WTC11 (cell line): ENCODE measurements at regions not wholly inside any gene's neighbourhood (a gene's known extent, or its start where the extent isn't known, plus 50 kb on each side); places are given as distances from the start of the nearest gene placed in this dataset.

Source experiments
- ATAC-seq: fragments of 200-7000 bp; cut with Tn5 transposase; 2 replicates; pipeline ENCODE4 v1.10.0; 2021; ENCODE audit warnings: mild to moderate bottlenecking, moderate library complexity
- CTCF ChIA-PET: fragments of 300-600 bp; sonication (Branson Sonifier 250); formaldehyde crosslinking; loops from one replicate; lab custom pipeline; 2021; ENCODE audit warnings: antibody characterized with exemption; lab: Charles Lee
- POLR2A ChIA-PET: fragments of 350-600 bp; sonication (Branson Sonifier 250); formaldehyde crosslinking; loops from one replicate; lab custom pipeline; 2021; ENCODE audit warnings: antibody characterized with exemption; lab: Charles Lee
- DNase-seq: peaks from one replicate; pipeline ENCODE4 v3.0.0; 2021; ENCODE audit warnings: low spot score
- H3K27ac Mint-ChIP-seq: 2 replicates; pipeline ENCODE4 v1.8.0; 2021; ENCODE audit warnings: mixed read lengths
- H3K27me3 Mint-ChIP-seq: 2 replicates; pipeline ENCODE4 v1.8.0; 2021; ENCODE audit warnings: low read depth, mild to moderate bottlenecking, moderate library complexity, mixed read lengths
- H3K36me3 Mint-ChIP-seq: 2 replicates; pipeline ENCODE4 v1.8.0; 2021; ENCODE audit warnings: mixed read lengths
- H3K4me1 Mint-ChIP-seq: 2 replicates; pipeline ENCODE4 v1.8.0; 2022; ENCODE audit warnings: mixed read lengths
- H3K4me3 Mint-ChIP-seq: 2 replicates; pipeline ENCODE4 v1.8.0; 2021; ENCODE audit warnings: mild to moderate bottlenecking, moderate library complexity, mixed read lengths
- H3K9me3 Mint-ChIP-seq: 2 replicates; pipeline ENCODE4 v1.8.0; 2021; ENCODE audit warnings: mixed read lengths
- CREB1 ChIP-seq: sonication (generic); formaldehyde crosslinking; IDR thresholded peaks from 2 replicates; pipeline ENCODE4 v1.8.0; 2023; ENCODE audit warnings: mild to moderate bottlenecking, missing genetic modification reagents
- ESRRA ChIP-seq: sonication (generic); formaldehyde crosslinking; IDR thresholded peaks from 2 replicates; pipeline ENCODE4 v1.8.1; 2022; ENCODE audit warnings: mild to moderate bottlenecking, missing genetic modification reagents, borderline replicate concordance
- GABPB1 ChIP-seq: sonication (generic); formaldehyde crosslinking; IDR thresholded peaks from 2 replicates; pipeline ENCODE4 v1.8.1; 2023; ENCODE audit warnings: mild to moderate bottlenecking, missing genetic modification reagents
- HMGA2 ChIP-seq: fragments of 250-450 bp; sonication (Bioruptor Pico); IDR thresholded peaks from 2 replicates; pipeline ENCODE4 v1.4.0; 2021; ENCODE audit warnings: mild to moderate bottlenecking, moderate library complexity
- NFYB ChIP-seq: sonication (generic); formaldehyde crosslinking; conservative IDR thresholded peaks from 2 replicates; pipeline ENCODE4 v1.8.0; 2022; ENCODE audit warnings: low read depth, missing genetic modification reagents
- RORB ChIP-seq: fragments of 250-450 bp; sonication (Bioruptor Pico); IDR thresholded peaks from 2 replicates; pipeline ENCODE4 v1.9.0; 2021; ENCODE audit warnings: mild to moderate bottlenecking
- ZBTB21 ChIP-seq: sonication (generic); formaldehyde crosslinking; IDR thresholded peaks from 2 replicates; pipeline ENCODE4 v1.8.1; 2023; ENCODE audit warnings: mild to moderate bottlenecking, missing genetic modification reagents, borderline replicate concordance
- ZNF263 ChIP-seq: sonication (generic); formaldehyde crosslinking; IDR thresholded peaks from 2 replicates; pipeline ENCODE4 v1.8.1; 2022; ENCODE audit warnings: low read depth, mild to moderate bottlenecking, moderate library complexity, missing genetic modification reagents
- ZNF317 ChIP-seq: sonication (generic); formaldehyde crosslinking; IDR thresholded peaks from 2 replicates; pipeline ENCODE4 v1.8.1; 2023; ENCODE audit warnings: low read depth, mild to moderate bottlenecking, moderate library complexity, missing genetic modification reagents, borderline replicate concordance
- TF ChIP-seq, protein P1 (sequence below): sonication (generic); formaldehyde crosslinking; IDR thresholded peaks from 2 replicates; pipeline ENCODE4 v1.8.1; 2023; ENCODE audit warnings: mild to moderate bottlenecking, missing genetic modification reagents
- TF ChIP-seq, protein P2 (sequence below): fragments of 250-450 bp; sonication (Bioruptor Pico); IDR thresholded peaks from 2 replicates; pipeline ENCODE4 v1.9.0; 2021; ENCODE audit warnings: mild to moderate bottlenecking, borderline replicate concordance
- TF ChIP-seq, protein P3 (sequence below): sonication (generic); formaldehyde crosslinking; IDR thresholded peaks from 2 replicates; pipeline ENCODE4 v1.8.1; 2022; ENCODE audit warnings: missing genetic modification reagents, borderline replicate concordance
- TF ChIP-seq, protein P4 (sequence below): fragments of 200-600 bp; IDR thresholded peaks from 2 replicates; pipeline ENCODE4 v1.8.0; 2022; ENCODE audit warnings: antibody characterized with exemption
- TF ChIP-seq, protein P5 (sequence below): sonication (generic); formaldehyde crosslinking; IDR thresholded peaks from 2 replicates; pipeline ENCODE4 v1.8.0; 2022; ENCODE audit warnings: mild to moderate bottlenecking, missing genetic modification reagents

DNA sequence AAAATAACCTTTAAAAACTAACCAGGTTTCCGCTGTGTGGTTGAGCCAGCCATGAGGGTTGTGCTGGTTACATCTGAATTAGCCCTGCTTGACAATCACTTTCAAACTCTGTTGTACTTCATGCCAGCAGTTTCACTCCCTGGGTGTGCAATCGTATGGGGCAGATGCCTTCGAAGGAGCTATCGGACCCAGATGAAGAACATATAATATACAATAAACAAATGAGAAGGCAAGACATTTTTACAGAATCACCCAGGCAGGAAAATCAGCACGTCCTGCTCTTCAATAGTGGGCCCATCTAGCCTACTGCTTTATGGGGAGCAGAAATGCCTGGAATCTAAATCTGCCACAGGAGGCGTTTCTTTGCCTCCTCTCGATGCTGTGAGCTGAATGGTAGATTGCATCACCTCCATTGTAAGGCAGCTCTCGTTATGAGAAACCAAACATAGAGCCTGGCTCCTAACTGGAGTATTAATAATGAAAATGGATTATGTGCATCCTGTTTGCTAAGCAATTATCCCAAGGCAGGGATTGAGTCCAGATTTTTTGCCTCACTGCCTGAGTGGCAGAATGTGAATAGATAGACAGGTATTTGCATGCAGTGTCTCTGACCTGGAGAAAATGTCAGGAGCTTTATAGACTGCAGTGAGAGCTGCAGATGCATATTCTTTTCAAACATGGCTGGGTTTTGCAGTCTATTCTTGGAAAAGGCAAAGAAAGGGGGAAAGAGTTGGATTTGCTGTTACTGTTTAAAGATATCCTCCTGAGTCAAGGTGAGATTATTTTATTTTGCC lies 143.3 kb upstream of the SMARCA2 start:
- H3K27me3 Mint-ChIP-seq = no peaks in the 10 kb centered on the region
- peaks cover 4% of the 10 kb centered on the region for H3K9me3 Mint-ChIP-seq
- no peak overlapping the region for H3K27ac Mint-ChIP-seq
- TF ChIP-seq, protein P1, sequence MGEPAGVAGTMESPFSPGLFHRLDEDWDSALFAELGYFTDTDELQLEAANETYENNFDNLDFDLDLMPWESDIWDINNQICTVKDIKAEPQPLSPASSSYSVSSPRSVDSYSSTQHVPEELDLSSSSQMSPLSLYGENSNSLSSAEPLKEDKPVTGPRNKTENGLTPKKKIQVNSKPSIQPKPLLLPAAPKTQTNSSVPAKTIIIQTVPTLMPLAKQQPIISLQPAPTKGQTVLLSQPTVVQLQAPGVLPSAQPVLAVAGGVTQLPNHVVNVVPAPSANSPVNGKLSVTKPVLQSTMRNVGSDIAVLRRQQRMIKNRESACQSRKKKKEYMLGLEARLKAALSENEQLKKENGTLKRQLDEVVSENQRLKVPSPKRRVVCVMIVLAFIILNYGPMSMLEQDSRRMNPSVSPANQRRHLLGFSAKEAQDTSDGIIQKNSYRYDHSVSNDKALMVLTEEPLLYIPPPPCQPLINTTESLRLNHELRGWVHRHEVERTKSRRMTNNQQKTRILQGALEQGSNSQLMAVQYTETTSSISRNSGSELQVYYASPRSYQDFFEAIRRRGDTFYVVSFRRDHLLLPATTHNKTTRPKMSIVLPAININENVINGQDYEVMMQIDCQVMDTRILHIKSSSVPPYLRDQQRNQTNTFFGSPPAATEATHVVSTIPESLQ (CRISPR knock-in tag) = no peak
- TF ChIP-seq, protein P2, sequence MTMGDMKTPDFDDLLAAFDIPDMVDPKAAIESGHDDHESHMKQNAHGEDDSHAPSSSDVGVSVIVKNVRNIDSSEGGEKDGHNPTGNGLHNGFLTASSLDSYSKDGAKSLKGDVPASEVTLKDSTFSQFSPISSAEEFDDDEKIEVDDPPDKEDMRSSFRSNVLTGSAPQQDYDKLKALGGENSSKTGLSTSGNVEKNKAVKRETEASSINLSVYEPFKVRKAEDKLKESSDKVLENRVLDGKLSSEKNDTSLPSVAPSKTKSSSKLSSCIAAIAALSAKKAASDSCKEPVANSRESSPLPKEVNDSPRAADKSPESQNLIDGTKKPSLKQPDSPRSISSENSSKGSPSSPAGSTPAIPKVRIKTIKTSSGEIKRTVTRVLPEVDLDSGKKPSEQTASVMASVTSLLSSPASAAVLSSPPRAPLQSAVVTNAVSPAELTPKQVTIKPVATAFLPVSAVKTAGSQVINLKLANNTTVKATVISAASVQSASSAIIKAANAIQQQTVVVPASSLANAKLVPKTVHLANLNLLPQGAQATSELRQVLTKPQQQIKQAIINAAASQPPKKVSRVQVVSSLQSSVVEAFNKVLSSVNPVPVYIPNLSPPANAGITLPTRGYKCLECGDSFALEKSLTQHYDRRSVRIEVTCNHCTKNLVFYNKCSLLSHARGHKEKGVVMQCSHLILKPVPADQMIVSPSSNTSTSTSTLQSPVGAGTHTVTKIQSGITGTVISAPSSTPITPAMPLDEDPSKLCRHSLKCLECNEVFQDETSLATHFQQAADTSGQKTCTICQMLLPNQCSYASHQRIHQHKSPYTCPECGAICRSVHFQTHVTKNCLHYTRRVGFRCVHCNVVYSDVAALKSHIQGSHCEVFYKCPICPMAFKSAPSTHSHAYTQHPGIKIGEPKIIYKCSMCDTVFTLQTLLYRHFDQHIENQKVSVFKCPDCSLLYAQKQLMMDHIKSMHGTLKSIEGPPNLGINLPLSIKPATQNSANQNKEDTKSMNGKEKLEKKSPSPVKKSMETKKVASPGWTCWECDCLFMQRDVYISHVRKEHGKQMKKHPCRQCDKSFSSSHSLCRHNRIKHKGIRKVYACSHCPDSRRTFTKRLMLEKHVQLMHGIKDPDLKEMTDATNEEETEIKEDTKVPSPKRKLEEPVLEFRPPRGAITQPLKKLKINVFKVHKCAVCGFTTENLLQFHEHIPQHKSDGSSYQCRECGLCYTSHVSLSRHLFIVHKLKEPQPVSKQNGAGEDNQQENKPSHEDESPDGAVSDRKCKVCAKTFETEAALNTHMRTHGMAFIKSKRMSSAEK (CRISPR knock-in tag) = no peak
- no peak for TF ChIP-seq ZNF317
- TF ChIP-seq, protein P3, sequence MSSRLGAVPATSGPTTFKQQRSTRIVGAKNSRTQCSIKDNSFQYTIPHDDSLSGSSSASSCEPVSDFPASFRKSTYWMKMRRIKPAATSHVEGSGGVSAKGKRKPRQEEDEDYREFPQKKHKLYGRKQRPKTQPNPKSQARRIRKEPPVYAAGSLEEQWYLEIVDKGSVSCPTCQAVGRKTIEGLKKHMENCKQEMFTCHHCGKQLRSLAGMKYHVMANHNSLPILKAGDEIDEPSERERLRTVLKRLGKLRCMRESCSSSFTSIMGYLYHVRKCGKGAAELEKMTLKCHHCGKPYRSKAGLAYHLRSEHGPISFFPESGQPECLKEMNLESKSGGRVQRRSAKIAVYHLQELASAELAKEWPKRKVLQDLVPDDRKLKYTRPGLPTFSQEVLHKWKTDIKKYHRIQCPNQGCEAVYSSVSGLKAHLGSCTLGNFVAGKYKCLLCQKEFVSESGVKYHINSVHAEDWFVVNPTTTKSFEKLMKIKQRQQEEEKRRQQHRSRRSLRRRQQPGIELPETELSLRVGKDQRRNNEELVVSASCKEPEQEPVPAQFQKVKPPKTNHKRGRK = no peak
- no peak for TF ChIP-seq ZBTB21 (CRISPR knock-in tag)
- TF ChIP-seq NFYB = no peak
- peak; percentile 44; the same call in 1 of the 2 replicates for TF ChIP-seq GABPB1 (CRISPR knock-in tag)
- TF ChIP-seq, protein P4, sequence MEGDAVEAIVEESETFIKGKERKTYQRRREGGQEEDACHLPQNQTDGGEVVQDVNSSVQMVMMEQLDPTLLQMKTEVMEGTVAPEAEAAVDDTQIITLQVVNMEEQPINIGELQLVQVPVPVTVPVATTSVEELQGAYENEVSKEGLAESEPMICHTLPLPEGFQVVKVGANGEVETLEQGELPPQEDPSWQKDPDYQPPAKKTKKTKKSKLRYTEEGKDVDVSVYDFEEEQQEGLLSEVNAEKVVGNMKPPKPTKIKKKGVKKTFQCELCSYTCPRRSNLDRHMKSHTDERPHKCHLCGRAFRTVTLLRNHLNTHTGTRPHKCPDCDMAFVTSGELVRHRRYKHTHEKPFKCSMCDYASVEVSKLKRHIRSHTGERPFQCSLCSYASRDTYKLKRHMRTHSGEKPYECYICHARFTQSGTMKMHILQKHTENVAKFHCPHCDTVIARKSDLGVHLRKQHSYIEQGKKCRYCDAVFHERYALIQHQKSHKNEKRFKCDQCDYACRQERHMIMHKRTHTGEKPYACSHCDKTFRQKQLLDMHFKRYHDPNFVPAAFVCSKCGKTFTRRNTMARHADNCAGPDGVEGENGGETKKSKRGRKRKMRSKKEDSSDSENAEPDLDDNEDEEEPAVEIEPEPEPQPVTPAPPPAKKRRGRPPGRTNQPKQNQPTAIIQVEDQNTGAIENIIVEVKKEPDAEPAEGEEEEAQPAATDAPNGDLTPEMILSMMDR = no peak
- TF ChIP-seq, protein P5, sequence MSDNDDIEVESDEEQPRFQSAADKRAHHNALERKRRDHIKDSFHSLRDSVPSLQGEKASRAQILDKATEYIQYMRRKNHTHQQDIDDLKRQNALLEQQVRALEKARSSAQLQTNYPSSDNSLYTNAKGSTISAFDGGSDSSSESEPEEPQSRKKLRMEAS (CRISPR knock-in tag) = peak; percentile 36; the same call in 1 of the 2 replicates
- no peak for TF ChIP-seq HMGA2
- H3K4me3 Mint-ChIP-seq = no peak overlapping the region
- peak; percentile 89 for ATAC-seq
- ChIA-PET CTCF (interaction anchor here (0.5 to 1.8 kb wide), 14 partner anchors 9 to 244 kb away, joined by 3 to 11 read pairs (median 4); partner anchors contain the start of gene SMARCA2), POLR2A (no interaction called here)
- peak; percentile 16 for DNase-seq
- H3K4me1 Mint-ChIP-seq = peaks cover 18% of the 10 kb centered on the region
- H3K36me3 Mint-ChIP-seq = no peaks in the 10 kb centered on the region

DNA sequence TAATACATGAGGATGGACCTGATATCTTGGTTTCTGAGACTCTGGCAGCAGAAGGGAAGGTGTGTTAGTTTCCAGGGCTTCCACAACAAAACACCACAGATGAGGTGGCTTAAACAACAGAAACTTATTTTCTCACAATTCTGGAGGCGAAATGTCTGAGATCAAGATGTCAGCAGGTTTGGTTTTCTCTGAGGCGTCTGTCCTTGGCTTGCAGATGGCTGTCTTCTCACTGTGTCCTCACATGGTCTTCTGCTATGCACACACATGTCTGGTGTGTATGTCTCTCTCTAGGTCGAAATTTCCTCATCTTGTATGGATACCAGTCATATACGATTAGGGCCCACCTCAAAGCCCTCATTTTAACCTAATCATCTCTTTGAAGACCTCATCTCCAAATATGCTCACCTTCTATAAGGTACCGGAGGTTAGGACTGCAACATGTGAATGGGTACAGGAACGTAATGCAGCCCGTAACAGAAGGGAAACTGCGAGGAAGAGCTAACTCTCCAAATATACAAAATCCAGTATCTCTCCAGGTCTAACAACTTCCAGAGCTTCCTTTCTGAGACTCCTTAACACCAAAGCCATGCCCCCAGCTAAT lies 139.8 kb upstream of the SMARCA2 start:
- Mint-ChIP-seq H3K4me3 (no peak overlapping the region), H3K27me3 (no peaks in the 10 kb centered on the region), H3K4me1 (peaks cover 14% of the 10 kb centered on the region), H3K9me3 (no peaks in the 10 kb centered on the region), H3K36me3 (no peaks in the 10 kb centered on the region), H3K27ac (no peak overlapping the region)
- no peak for DNase-seq
- no peak for TF ChIP-seq RORB
- no peak for TF ChIP-seq ESRRA (CRISPR knock-in tag)
- no peak for TF ChIP-seq HMGA2
- no peak for TF ChIP-seq CREB1 (CRISPR knock-in tag)
- TF ChIP-seq ZNF263 = no peak
- POLR2A ChIA-PET = no interaction called here
- no peak for ATAC-seq
- CTCF ChIA-PET = no interaction called here
